K562 (cell line): ENCODE measurements at regions not wholly inside any gene's neighbourhood (a gene's known extent, or its start where the extent isn't known, plus 50 kb on each side); places are given as distances from the start of the nearest gene placed in this dataset.

Source experiments
- ATAC-seq: fragments of 200-7000 bp; cut with Tn5 transposase; 3 replicates; pipeline ENCODE4 v1.9.1; 2020; ENCODE audit warnings: moderate library complexity
- BruUV-seq: library from RNA; stranded (reverse); fragments of 400-500 nt; replicated peaks from 2 replicates; lab custom pipeline; 2021; lab: Mats Ljungman, UMichigan
- CTCF ChIA-PET: fragments of 300-600 bp; formaldehyde crosslinking; extraction: SDS; loops from one replicate; lab custom pipeline; 2021; ENCODE audit warnings: low intra/inter-chr PET ratio; lab: Yijun Ruan, JAX
- POLR2A ChIA-PET: fragments of 300-600, 350-650 bp; sonication (Branson Sonifier 250); formaldehyde crosslinking; extraction: SDS; loops from one replicate; lab custom pipeline; 2021; ENCODE audit warnings: antibody characterized with exemption, inconsistent platforms; lab: Yijun Ruan, JAX
- DNase-seq, 4 experiments: peaks; one replicate each; pipeline versions ENCODE4 v3.0.0 to v3.0.0-alpha.2; 2011 to 2018; ENCODE audit warnings: low spot score in 3 of 4, mixed read lengths in 3 of 4; ENCODE audit errors: extremely low read depth in 1 of 4
- FAIRE-seq: peaks from 2 replicates; lab custom pipeline; 2011; peaks lifted over from hg19 to GRCh38; lab: Jason Lieb, UNC
- H2AFZ ChIP-seq: 2 replicates; pipeline ENCODE4 v1.6.0; 2011; ENCODE audit warnings: low read depth, low read length, control low read depth, inconsistent platforms
- H3K27ac ChIP-seq: fragments of 200-600 bp; 3 replicates; pipeline ENCODE4 v1.8.0; 2011; ENCODE audit warnings: low read depth, mild to moderate bottlenecking, control low read depth, inconsistent platforms, low read length, moderate library complexity, mixed read lengths; ENCODE audit errors: extremely low read depth
- H3K27me3 ChIP-seq, 2 experiments: fragments of 300-600 bp in 1 of 2; 2 replicates in 1 of 2; 3 replicates in 1 of 2; pipeline versions ENCODE4 v1.6.0 to v1.8.0; 2011; ENCODE audit warnings: inconsistent platforms in 2 of 2, low read length in 2 of 2, mild to moderate bottlenecking in 1 of 2, mixed read lengths in 1 of 2, moderate library complexity in 1 of 2; ENCODE audit not compliant: control insufficient read depth in 2 of 2, insufficient read depth in 2 of 2
- H3K36me3 ChIP-seq: fragments of 300-600 bp; 3 replicates; pipeline ENCODE4 v1.8.0; 2011; ENCODE audit warnings: mild to moderate bottlenecking, low read length, inconsistent platforms; ENCODE audit not compliant: control insufficient read depth, insufficient read depth
- H3K4me1 ChIP-seq, 2 experiments: fragments of 200-600 bp in 1 of 2; replicated peaks in 1 of 2; 2 replicates in 1 of 2; 3 replicates in 1 of 2; pipeline versions ENCODE4 v1.5.1 to v1.8.0; 2011; ENCODE audit warnings: inconsistent platforms in 2 of 2, low read length in 2 of 2, mild to moderate bottlenecking in 1 of 2, mixed read lengths in 1 of 2, moderate library complexity in 1 of 2; ENCODE audit not compliant: control insufficient read depth in 2 of 2, insufficient read depth in 2 of 2
- H3K4me2 ChIP-seq: 2 replicates; pipeline ENCODE4 v1.6.1; 2011; ENCODE audit warnings: low read length, control low read depth, inconsistent platforms, mixed read lengths; ENCODE audit not compliant: insufficient read depth
- H3K4me3 ChIP-seq: fragments of 200-600 bp; sonication (generic), shearing (Covaris generic); 2 replicates; pipeline ENCODE4 v1.5.1; 2016; ENCODE audit warnings: control low read depth, inconsistent platforms
- H3K79me2 ChIP-seq: fragments of 200-600 bp; 3 replicates; pipeline ENCODE4 v1.8.0; 2011; ENCODE audit warnings: low read length, inconsistent platforms; ENCODE audit not compliant: control insufficient read depth, insufficient read depth
- H3K9ac ChIP-seq, 2 experiments: 2 replicates each; pipeline versions ENCODE4 v1.6.0 to v1.6.1; 2011; ENCODE audit warnings: low read depth in 2 of 2, low read length in 2 of 2, control low read depth in 1 of 2, inconsistent platforms in 1 of 2, mild to moderate bottlenecking in 1 of 2, mixed read lengths in 1 of 2; ENCODE audit not compliant: insufficient read depth in 1 of 2
- H3K9me1 ChIP-seq: one replicate; pipeline ENCODE4 v1.6.0; 2011; ENCODE audit warnings: inconsistent platforms, mild to moderate bottlenecking, low read length, moderate library complexity; ENCODE audit not compliant: control insufficient read depth, insufficient read depth
- H3K9me3 ChIP-seq: replicated peaks from 2 replicates; pipeline ENCODE4 v1.5.1; 2011; ENCODE audit warnings: low read depth, low read length, inconsistent platforms; ENCODE audit not compliant: control insufficient read depth, insufficient read depth
- H4K20me1 ChIP-seq: replicated peaks from 2 replicates; pipeline ENCODE4 v1.6.1; 2011; ENCODE audit warnings: low read length, inconsistent platforms, mixed read lengths; ENCODE audit not compliant: control insufficient read depth, insufficient read depth
- MYBL2 ChIP-seq, 2 experiments: fragments of 450-650 bp in 1 of 2; sonication (generic) in 1 of 2; formaldehyde crosslinking in 1 of 2; IDR thresholded peaks; 2 replicates each; pipeline versions ENCODE4 v1.6.1 to v1.8.1; 2017 to 2022; ENCODE audit warnings: borderline replicate concordance in 1 of 2, inconsistent platforms in 1 of 2, low read depth in 1 of 2, mild to moderate bottlenecking in 1 of 2, missing genetic modification reagents in 1 of 2, moderate library complexity in 1 of 2
- UBTF ChIP-seq, 2 experiments: IDR thresholded peaks; 2 replicates each; pipeline ENCODE4 v1.6.1; 2012; ENCODE audit warnings: improper control_type of control experiment in 2 of 2, low read depth in 2 of 2, low read length in 2 of 2, borderline replicate concordance in 1 of 2
- ZBTB40 ChIP-seq, 2 experiments: fragments of 450-650 bp in 1 of 2; sonication (generic) in 1 of 2; formaldehyde crosslinking in 1 of 2; IDR thresholded peaks; 2 replicates each; pipeline versions ENCODE4 v1.7.1 to v1.9.0; 2016 to 2022; ENCODE audit warnings: inconsistent platforms in 1 of 2, mild to moderate bottlenecking in 1 of 2, missing genetic modification reagents in 1 of 2
- WGBS: fragments of 100-300 bp; shearing (Covaris generic); methylation state at CpG from one replicate; pipeline ENCODE4 v1.1.6; 2016; ENCODE audit warnings: low coverage, mixed read lengths; ENCODE audit not compliant: insufficient coverage; ENCODE audit errors: missing lambda C conversion rate; 5-methylcytosine and 5-hydroxymethylcytosine counted together
- in situ Hi-C: fragments of 300-500 bp; cut with MboI; formaldehyde crosslinking; loops from 4 replicates; pipeline ENCODE4 v1.15.0; 2018; ENCODE audit warnings: inconsistent platforms, mixed read lengths
- intact Hi-C: fragments of 100-400 bp; cut with micrococcal nuclease; formaldehyde crosslinking; loops from 2 replicates; pipeline ENCODE4 v1.14.2; 2022

- H4K20me1 ChIP-seq = no peaks in the 10 kb centered on the region
- no peaks in the 10 kb centered on the region for H3K9me1 ChIP-seq
- no peak overlapping the region for H3K4me3 ChIP-seq
- ATAC-seq (no peak), DNase-seq (no peak), FAIRE-seq (no peak)
- peaks cover 7 to 22% of the 10 kb centered on the region in 2 experiments for H3K4me1 ChIP-seq
- no peak overlapping the region for H3K9ac ChIP-seq
- 89% methylated on average over 2 of the region's 2 CpGs for WGBS
- intact Hi-C loops = no loop called here
- H3K9me3 ChIP-seq = no peaks in the 10 kb centered on the region
- no peak overlapping the region for H3K27ac ChIP-seq
- in situ Hi-C loops = no loop called here
- POLR2A ChIA-PET = no interaction called here
- H3K4me2 ChIP-seq = no peak overlapping the region
- no peaks in the 10 kb centered on the region for H3K27me3 ChIP-seq
- no peaks in the 10 kb centered on the region for H3K79me2 ChIP-seq
- no peaks in the 10 kb centered on the region for H3K36me3 ChIP-seq
- CTCF ChIA-PET = no interaction called here
- BruUV-seq = no TSS peak
- H2AFZ ChIP-seq = no peak overlapping the region
- TF ChIP-seq ZBTB40 (IDR thresholded peaks at IDR 0.05) (no peak), ZBTB40 (CRISPR knock-in tag; IDR thresholded peaks at IDR 0.05) (no peak), MYBL2 (IDR thresholded peaks at IDR 0.05; ENCODE audit: low read depth) (no peak), MYBL2 (CRISPR knock-in tag; IDR thresholded peaks at IDR 0.05; ENCODE audit: borderline replicate concordance) (no peak), UBTF (IDR thresholded peaks at IDR 0.05; ENCODE audit: borderline replicate concordance in 1 of 2, low read depth in 2 of 2, low read length in 2 of 2) (no peak)
Observed at GRCh38 chr12:92365836-92366235, 220.2 kb upstream of the BTG1 start.
